ENCODE measurements at regions not wholly inside any gene's neighbourhood (a gene's known extent, or its start where the extent isn't known, plus 50 kb on each side); places are given as distances from the start of the nearest gene placed in this dataset.

DNA sequence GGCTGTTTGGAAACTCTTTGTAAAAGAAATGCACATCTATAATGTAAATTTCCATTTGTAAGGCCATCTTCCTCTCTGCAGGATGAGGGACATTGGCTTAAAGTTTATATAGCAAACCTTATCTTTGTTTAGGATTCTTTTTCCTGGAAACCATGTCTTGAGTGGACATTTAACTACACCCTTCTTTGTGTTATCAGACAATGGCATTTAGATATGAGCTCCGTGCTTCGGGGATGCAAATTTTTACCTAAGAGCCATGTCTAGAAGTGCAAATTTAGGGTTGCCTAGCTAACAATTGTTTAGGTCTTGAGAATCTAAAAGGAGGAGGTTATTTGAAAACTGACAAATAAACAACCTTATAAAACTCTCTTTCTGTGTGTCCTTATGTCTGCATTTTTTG is 623.8 kb downstream of the MMUT start:
- DNase-seq (ENCODE audit: low spot score): no peak
- in situ Hi-C loops (cut with MboI; ENCODE audit: low sequenced_read_pairs, unreplicated experiment): no loop called here
- TF ChIP-seq, protein P1, sequence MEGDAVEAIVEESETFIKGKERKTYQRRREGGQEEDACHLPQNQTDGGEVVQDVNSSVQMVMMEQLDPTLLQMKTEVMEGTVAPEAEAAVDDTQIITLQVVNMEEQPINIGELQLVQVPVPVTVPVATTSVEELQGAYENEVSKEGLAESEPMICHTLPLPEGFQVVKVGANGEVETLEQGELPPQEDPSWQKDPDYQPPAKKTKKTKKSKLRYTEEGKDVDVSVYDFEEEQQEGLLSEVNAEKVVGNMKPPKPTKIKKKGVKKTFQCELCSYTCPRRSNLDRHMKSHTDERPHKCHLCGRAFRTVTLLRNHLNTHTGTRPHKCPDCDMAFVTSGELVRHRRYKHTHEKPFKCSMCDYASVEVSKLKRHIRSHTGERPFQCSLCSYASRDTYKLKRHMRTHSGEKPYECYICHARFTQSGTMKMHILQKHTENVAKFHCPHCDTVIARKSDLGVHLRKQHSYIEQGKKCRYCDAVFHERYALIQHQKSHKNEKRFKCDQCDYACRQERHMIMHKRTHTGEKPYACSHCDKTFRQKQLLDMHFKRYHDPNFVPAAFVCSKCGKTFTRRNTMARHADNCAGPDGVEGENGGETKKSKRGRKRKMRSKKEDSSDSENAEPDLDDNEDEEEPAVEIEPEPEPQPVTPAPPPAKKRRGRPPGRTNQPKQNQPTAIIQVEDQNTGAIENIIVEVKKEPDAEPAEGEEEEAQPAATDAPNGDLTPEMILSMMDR (IDR thresholded peaks at IDR 0.05; ENCODE audit: borderline replicate concordance, control extremely low read depth, extremely low read depth, insufficient read depth, missing control alignments): no peak

DNA sequence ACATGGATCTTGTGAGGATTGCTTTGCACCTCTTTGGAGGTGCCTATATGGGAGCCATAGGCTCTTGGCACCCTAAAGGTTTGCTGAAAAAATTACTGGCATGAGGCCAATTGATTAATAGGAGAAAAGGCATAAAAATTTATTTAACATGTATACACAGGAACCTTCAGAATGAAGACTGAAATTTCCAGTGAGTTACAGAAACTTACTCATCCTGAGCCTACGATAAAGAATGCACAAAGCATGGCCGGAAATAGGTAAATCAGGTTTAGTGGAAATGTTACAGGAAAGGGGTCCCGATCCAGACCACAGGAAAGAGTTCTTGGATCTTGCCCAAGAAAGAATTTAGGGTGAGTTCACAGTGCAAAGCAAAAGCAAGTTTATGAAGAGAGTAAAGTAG is 625.3 kb downstream of the MMUT start:
- no peak for DNase-seq (ENCODE audit: low spot score)
- in situ Hi-C loops (cut with MboI; ENCODE audit: low sequenced_read_pairs, unreplicated experiment): no loop called here

DNA sequence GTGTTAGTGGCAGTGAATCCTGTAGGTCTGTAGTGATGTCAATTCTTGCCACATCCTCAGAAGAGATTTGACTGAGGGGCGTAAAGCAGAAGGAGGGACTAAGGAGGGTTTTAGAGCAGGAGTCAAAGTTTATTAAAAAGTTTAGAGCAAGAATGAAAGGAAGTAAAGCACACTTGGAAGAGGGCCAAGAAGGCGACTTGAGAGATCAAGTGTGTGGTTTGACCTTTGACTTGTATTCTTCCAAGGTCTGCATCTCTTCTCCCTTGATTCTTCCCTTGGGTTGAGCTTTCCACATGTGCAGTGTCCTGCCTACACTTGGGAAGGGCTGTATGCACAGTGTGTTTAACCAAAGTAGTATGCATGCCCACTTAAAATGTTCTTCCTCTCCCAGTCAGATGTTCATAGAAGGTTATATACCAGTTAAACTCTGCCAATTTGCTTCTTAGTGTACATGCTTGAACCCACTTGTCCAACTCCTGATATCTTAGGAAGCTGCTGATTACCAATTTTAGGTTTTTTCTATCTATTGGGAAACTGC is 627.6 kb downstream of the MMUT start:
- TF ChIP-seq, protein P1 (IDR thresholded peaks at IDR 0.05; ENCODE audit: borderline replicate concordance, control extremely low read depth, extremely low read depth, insufficient read depth, missing control alignments): no peak
- in situ Hi-C loops (cut with MboI; ENCODE audit: low sequenced_read_pairs, unreplicated experiment): no loop called here
- DNase-seq (ENCODE audit: low spot score): no peak

More for the DNA sequence above, 625.3 kb downstream of the MMUT start:
- TF ChIP-seq, protein P1 (IDR thresholded peaks at IDR 0.05; ENCODE audit: borderline replicate concordance, control extremely low read depth, extremely low read depth, insufficient read depth, missing control alignments): no peak

DNA sequence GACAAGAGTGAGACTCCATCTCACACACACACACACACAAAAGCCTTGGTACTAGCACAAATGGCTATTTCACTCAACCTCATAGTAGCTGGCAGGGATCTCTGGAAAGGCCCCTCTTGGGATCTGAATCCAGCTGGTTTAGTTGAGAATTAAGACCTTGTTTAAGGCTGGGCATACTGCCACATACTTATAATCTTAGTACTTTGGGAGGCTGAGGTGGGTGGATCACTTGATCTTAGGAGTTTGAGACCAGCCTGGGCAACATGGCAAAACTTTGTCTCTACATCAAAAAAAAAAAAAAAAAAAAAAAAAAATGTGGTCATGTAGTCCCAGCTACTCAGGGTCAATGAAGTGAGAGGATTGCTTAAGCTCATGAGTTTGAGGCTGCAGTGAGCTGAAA is 628.3 kb downstream of the MMUT start:
- in situ Hi-C loops (cut with MboI; ENCODE audit: low sequenced_read_pairs, unreplicated experiment): no loop called here
- no peak for DNase-seq (ENCODE audit: low spot score)
- TF ChIP-seq, protein P1 (IDR thresholded peaks at IDR 0.05; ENCODE audit: borderline replicate concordance, control extremely low read depth, extremely low read depth, insufficient read depth, missing control alignments): no peak

DNA sequence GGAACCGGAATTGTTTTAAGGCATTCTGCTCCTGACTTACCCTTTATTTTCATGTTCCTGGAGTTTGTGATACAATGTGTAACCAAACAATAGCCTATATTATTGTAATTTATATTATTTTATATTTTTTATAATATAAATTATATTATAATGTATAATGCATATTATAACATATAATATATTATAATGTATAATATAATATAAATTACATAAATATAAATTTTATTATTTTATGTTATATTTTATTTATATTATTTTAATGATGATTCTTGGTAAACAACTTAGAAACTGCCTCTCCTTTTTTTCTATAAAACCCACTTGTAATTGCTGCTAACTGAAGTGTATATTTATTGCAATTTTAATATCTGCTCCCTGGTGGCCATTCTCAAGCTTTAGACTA is 629.1 kb downstream of the MMUT start:
- in situ Hi-C loops (cut with MboI; ENCODE audit: low sequenced_read_pairs, unreplicated experiment): no loop called here
- no peak for DNase-seq (ENCODE audit: low spot score)
- TF ChIP-seq, protein P1 (IDR thresholded peaks at IDR 0.05; ENCODE audit: borderline replicate concordance, control extremely low read depth, extremely low read depth, insufficient read depth, missing control alignments): no peak

DNA sequence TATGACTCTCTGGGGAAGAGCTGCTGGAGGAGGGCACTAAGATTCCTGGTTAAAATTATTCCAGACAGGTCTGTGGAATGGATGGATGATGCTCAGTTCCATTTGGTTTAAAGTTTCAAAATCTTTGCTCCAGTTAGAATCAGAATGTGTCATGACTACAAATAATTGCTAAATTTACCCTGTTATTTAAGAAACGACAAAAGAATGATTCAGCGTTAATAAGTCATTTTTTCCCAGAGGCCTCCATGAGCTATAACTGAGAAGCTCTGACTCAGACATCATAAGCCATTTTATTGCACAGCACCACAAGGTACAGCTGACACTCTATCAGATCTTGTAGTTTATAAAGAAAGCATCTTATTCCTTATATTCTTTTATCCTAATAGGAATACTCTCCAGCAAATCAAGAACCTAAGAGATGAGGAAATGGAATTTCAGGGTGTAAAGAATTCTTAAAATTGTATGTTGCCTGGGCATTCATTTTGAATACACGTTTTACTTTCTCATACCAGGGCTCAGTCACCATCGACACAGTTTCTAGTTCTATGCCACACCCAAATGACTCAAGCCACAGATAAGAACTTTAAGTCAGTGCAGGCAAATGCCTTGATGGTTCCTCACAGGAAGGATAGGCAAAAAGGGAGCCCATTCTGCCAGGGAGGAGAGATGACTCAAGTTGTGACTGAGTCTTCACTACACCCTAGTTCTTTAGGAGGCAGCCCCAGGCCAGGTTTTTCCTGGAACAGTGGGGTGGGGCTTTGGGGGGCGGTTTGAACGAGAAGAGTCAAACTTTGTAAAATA is 636.0 kb downstream of the MMUT start:
- no peak for DNase-seq (ENCODE audit: low spot score)
- in situ Hi-C loops (cut with MboI; ENCODE audit: low sequenced_read_pairs, unreplicated experiment): no loop called here
- TF ChIP-seq, protein P1 (IDR thresholded peaks at IDR 0.05; ENCODE audit: borderline replicate concordance, control extremely low read depth, extremely low read depth, insufficient read depth, missing control alignments): no peak

Measured in GM13976 (cell line).